Endothelial cell of umbilical vein (primary cell): ENCODE measurements at regions not wholly inside any gene's neighbourhood (a gene's known extent, or its start where the extent isn't known, plus 50 kb on each side); places are given as distances from the start of the nearest gene placed in this dataset.

Source experiments
- BruUV-seq: library from RNA; stranded (reverse); fragments of 400-500 nt; replicated peaks from 2 replicates; lab custom pipeline; 2021; lab: Mats Ljungman, UMichigan
- CTCF ChIA-PET: fragments of 300-600, 350-600 bp; sonication (Branson Sonifier 250); formaldehyde crosslinking; loops from one replicate; lab custom pipeline; 2021; ENCODE audit warnings: antibody characterized with exemption, inconsistent platforms; lab: Charles Lee
- POLR2A ChIA-PET: fragments of 300-600, 350-600 bp; sonication (Branson Sonifier 250); formaldehyde crosslinking; loops from one replicate; lab custom pipeline; 2021; ENCODE audit warnings: antibody characterized with exemption, inconsistent platforms; lab: Charles Lee
- DNase-seq: peaks from one replicate; pipeline ENCODE4 v3.0.0-alpha.2; 2011; ENCODE audit warnings: low read depth, low spot score
- FAIRE-seq: peaks from 2 replicates; lab custom pipeline; 2011; peaks lifted over from hg19 to GRCh38; lab: Jason Lieb, UNC
- H2AFZ ChIP-seq: 2 replicates; pipeline ENCODE4 v1.6.0; 2012; ENCODE audit warnings: low read depth, low read length, control low read depth, inconsistent platforms
- H3K27ac ChIP-seq: 2 replicates; pipeline ENCODE4 v1.5.1; 2011; ENCODE audit warnings: low read depth, mild to moderate bottlenecking, control low read depth, low read length, moderate library complexity; ENCODE audit not compliant: insufficient read depth
- H3K27me3 ChIP-seq, 2 experiments: 2 replicates each; pipeline versions ENCODE4 v1.6.0 to v1.6.1; 2011; ENCODE audit warnings: low read length in 2 of 2, mixed read lengths in 1 of 2; ENCODE audit not compliant: control insufficient read depth in 2 of 2, insufficient read depth in 2 of 2
- H3K36me3 ChIP-seq, 2 experiments: 2 replicates in 1 of 2; 3 replicates in 1 of 2; pipeline ENCODE4 v1.5.1; 2011; ENCODE audit warnings: low read length in 2 of 2, mild to moderate bottlenecking in 1 of 2, moderate library complexity in 1 of 2; ENCODE audit not compliant: control insufficient read depth in 2 of 2, insufficient read depth in 2 of 2; ENCODE audit errors: extremely low read depth in 1 of 2
- H3K4me1 ChIP-seq: 3 replicates; pipeline ENCODE4 v1.5.1; 2011; ENCODE audit warnings: mild to moderate bottlenecking, low read length; ENCODE audit not compliant: control insufficient read depth, insufficient read depth; ENCODE audit errors: extremely low read depth
- H3K4me2 ChIP-seq: 2 replicates; pipeline ENCODE4 v1.6.1; 2011; ENCODE audit warnings: low read length, control low read depth, mixed read lengths; ENCODE audit not compliant: insufficient read depth
- H3K4me3 ChIP-seq, 3 experiments: fragments of 200-600 bp in 1 of 3; sonication (generic), shearing (Covaris generic) in 1 of 3; replicated peaks in 1 of 3; 2 replicates each; pipeline ENCODE4 v1.5.1; 2011 to 2016; ENCODE audit warnings: control low read depth in 3 of 3, low read length in 3 of 3, mild to moderate bottlenecking in 2 of 3, inconsistent platforms in 1 of 3, low read depth in 1 of 3, moderate library complexity in 1 of 3; ENCODE audit not compliant: insufficient read depth in 1 of 3
- H3K79me2 ChIP-seq: 2 replicates; pipeline ENCODE4 v1.6.0; 2012; ENCODE audit warnings: low read length, inconsistent platforms; ENCODE audit not compliant: control insufficient read depth, insufficient read depth
- H3K9ac ChIP-seq: replicated peaks from 2 replicates; pipeline ENCODE3; 2011; ENCODE audit warnings: low read length, control low read depth; ENCODE audit not compliant: insufficient read depth; ENCODE audit errors: extremely low read depth
- H3K9me1 ChIP-seq: replicated peaks from 3 replicates; pipeline ENCODE4 v1.6.0; 2011; ENCODE audit warnings: mild to moderate bottlenecking, low read length; ENCODE audit not compliant: control insufficient read depth, insufficient read depth; ENCODE audit errors: extremely low read depth
- H3K9me3 ChIP-seq: replicated peaks from 2 replicates; pipeline ENCODE4 v1.5.1; 2012; ENCODE audit warnings: low read length, inconsistent platforms; ENCODE audit not compliant: control insufficient read depth, insufficient read depth
- H4K20me1 ChIP-seq: replicated peaks from 2 replicates; pipeline ENCODE3; 2011; ENCODE audit warnings: mild to moderate bottlenecking, low read length; ENCODE audit not compliant: control insufficient read depth, insufficient read depth; ENCODE audit errors: extremely low read depth
- CTCF ChIP-seq, 2 donors: IDR thresholded peaks; 1 replicate in 1 of 2; 2 replicates in 1 of 2; pipeline ENCODE4 v1.5.1; 2011; ENCODE audit warnings: low read length in 2 of 2, mild to moderate bottlenecking in 2 of 2, moderate library complexity in 2 of 2, control low read depth in 1 of 2, inconsistent platforms in 1 of 2, low read depth in 1 of 2; ENCODE audit not compliant: insufficient read depth in 1 of 2; ENCODE audit errors: extremely low read depth in 1 of 2
- EZH2 ChIP-seq: IDR thresholded peaks from 2 replicates; pipeline ENCODE4 v1.6.1; 2012; ENCODE audit warnings: borderline replicate concordance, low read depth, mild to moderate bottlenecking, moderate library complexity, low read length, inconsistent platforms; ENCODE audit not compliant: severe bottlenecking
- FOS ChIP-seq: IDR thresholded peaks from 2 replicates; pipeline ENCODE4 v1.6.1; 2011; ENCODE audit warnings: mild to moderate bottlenecking, low read length, moderate library complexity, borderline replicate concordance; ENCODE audit not compliant: insufficient read depth
- GATA2 ChIP-seq: IDR thresholded peaks from 2 replicates; pipeline ENCODE4 v1.7.0; 2011; ENCODE audit warnings: low read depth, mild to moderate bottlenecking, moderate library complexity, mixed read lengths, low read length; ENCODE audit not compliant: insufficient read length, insufficient read depth
- JUN ChIP-seq: IDR thresholded peaks from 2 replicates; pipeline ENCODE4 v1.6.1; 2011; ENCODE audit warnings: borderline replicate concordance, low read depth; ENCODE audit not compliant: insufficient read length, insufficient read depth
- MAX ChIP-seq: IDR thresholded peaks from 2 replicates; pipeline ENCODE4 v1.6.1; 2011; ENCODE audit not compliant: insufficient read depth, insufficient read length
- MYC ChIP-seq: IDR thresholded peaks from one replicate; pipeline ENCODE4 v1.6.1; 2011; ENCODE audit warnings: mild to moderate bottlenecking, low read depth, low read length
- POLR2A ChIP-seq: IDR thresholded peaks from 2 replicates; pipeline ENCODE4 v1.6.1; 2012; ENCODE audit warnings: low read depth, mild to moderate bottlenecking, control low read depth, low read length
- POLR2AphosphoS5 ChIP-seq: IDR thresholded peaks from 2 replicates; pipeline ENCODE4 v1.6.1; 2012; ENCODE audit warnings: low read depth, mild to moderate bottlenecking, control low read depth, low read length, moderate library complexity; ENCODE audit not compliant: insufficient read depth
- dilution Hi-C: fragments of 300-500 bp; cut with MboI; formaldehyde crosslinking; loops from one replicate; pipeline ENCODE4 v1.15.0; 2019; ENCODE audit warnings: low sequenced_read_pairs; ENCODE audit not compliant: extremely low pct_ligation_motif_present
- intact Hi-C: fragments of 100-400 bp; cut with micrococcal nuclease; formaldehyde crosslinking; loops from one replicate; pipeline ENCODE4 v1.10.0; 2022

- BruUV-seq, result no TSS peak
- FAIRE-seq (no peak), DNase-seq (no peak)
- Histone ChIP-seq H3K79me2 (no peaks in the 10 kb centered on the region), H3K27ac (no peak overlapping the region), H3K9ac (no peak overlapping the region), H3K36me3 (no peaks in the 10 kb centered on the region), H3K9me1 (no peaks in the 10 kb centered on the region), H3K4me1 (no peaks in the 10 kb centered on the region), H2AFZ (no peak overlapping the region), H4K20me1 (no peaks in the 10 kb centered on the region), H3K27me3 (no peaks in the 10 kb centered on the region), H3K9me3 (no peaks in the 10 kb centered on the region), H3K4me2 (no peak overlapping the region), H3K4me3 (no peak overlapping the region)
- POLR2A ChIA-PET, result no interaction called here
- dilution Hi-C loops, result no loop called here
- intact Hi-C loops, result no loop called here
- CTCF ChIA-PET, result no interaction called here
- no peak for TF ChIP-seq POLR2A
- no peak for TF ChIP-seq MYC
- TF ChIP-seq EZH2, result no peak
- no peak for TF ChIP-seq JUN
- no peak for TF ChIP-seq MAX
- TF ChIP-seq POLR2AphosphoS5, result no peak
- TF ChIP-seq FOS, result no peak
- no peak for TF ChIP-seq CTCF (IDR thresholded peaks at IDR 0.05; ENCODE audit: extremely low read depth in 1 of 2, insufficient read depth in 1 of 2, low read depth in 1 of 2, low read length in 2 of 2)
- no peak for TF ChIP-seq GATA2
These were observed 109.9 kb upstream of the ST8SIA2 start for GRCh38 chr15:92283813-92284212.
